Posterior cingulate gyrus (tissue), 11 donors: ENCODE measurements at regions not wholly inside any gene's neighbourhood (a gene's known extent, or its start where the extent isn't known, plus 50 kb on each side); places are given as distances from the start of the nearest gene placed in this dataset.
"Not testable (repeated sequence)": the region's sequence is repeated elsewhere in the genome, so short reads cannot be mapped to it uniquely, and the experiment has no call there.

ENCODE experiments used
- DNase-seq, 10 donors: peaks; one replicate each; pipeline versions ENCODE4 v3.0.0 to v3.0.0-alpha.2; 2020 to 2021; ENCODE audit warnings: mixed read lengths in 3 of 10
- intact Hi-C: fragments of 100-400 bp; cut with DNase I; formaldehyde crosslinking; loops from one replicate; pipeline ENCODE4 v1.15.1; 2023

- intact Hi-C loops, result no loop called here
- DNase-seq, result no peak
Observed at GRCh38 chr19:30851646-30852045, 479.5 kb downstream of the ZNF536 start.

DNA sequence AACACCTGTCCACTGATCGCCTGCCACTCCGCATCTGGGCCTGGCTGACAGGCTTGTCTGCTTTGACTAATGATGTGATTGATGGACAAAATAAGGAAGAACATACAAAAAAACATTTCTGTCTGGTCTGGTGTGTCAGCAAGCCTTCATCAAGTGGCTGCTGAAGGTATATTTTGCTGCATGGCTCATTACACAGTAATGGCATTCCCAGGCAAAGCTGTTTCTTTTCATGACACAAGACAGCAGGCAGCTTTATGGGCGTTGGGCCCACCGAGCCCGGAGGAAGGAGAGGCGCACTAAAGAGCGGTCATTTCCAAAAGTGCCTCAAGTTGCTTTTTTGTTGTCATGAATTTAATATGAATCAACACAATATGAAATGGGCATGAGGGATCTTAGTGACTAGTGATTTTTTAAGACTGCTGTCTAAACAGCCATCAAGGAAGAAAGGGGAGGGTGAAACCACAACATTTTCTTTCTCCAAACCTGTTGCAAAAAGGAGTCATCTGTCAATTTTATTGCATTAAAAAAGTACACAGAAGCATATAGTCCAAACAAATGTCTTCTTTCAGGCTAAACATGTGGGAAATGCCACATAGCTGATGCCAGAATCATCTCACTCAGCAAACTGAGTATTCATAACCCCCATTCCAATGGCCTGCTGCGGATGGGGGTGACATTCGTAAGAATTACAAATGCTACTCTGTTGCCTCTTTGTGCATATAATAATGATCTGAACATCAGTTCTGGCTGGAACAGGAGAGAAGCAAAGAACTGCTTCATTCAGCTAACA is 476.6 kb downstream of the ZNF536 start:
- DNase-seq, result no peak
- intact Hi-C loops, result no loop called here

- intact Hi-C loops, result no loop called here
- no peak for DNase-seq
Observed at GRCh38 chr19:30846102-30846501, 473.9 kb downstream of the ZNF536 start.

GRCh38 chr19:30842926-30843325 is 470.7 kb downstream of the ZNF536 start:
- DNase-seq, result no peak
- intact Hi-C loops, result no loop called here

- intact Hi-C loops, result no loop called here
Observed at GRCh38 chr19:30841934-30842333, 469.8 kb downstream of the ZNF536 start.

GRCh38 chr19:30830875-30831274 is 458.7 kb downstream of the ZNF536 start:
- DNase-seq, result no peak
- intact Hi-C loops, result no loop called here

More at GRCh38 chr19:30841934-30842333, 469.8 kb downstream of the ZNF536 start:
- DNase-seq, result no peak

- DNase-seq, intact Hi-C loops: not testable (repeated sequence)
Observed at GRCh38 chr19:30825505-30825904, 453.3 kb downstream of the ZNF536 start.

DNA sequence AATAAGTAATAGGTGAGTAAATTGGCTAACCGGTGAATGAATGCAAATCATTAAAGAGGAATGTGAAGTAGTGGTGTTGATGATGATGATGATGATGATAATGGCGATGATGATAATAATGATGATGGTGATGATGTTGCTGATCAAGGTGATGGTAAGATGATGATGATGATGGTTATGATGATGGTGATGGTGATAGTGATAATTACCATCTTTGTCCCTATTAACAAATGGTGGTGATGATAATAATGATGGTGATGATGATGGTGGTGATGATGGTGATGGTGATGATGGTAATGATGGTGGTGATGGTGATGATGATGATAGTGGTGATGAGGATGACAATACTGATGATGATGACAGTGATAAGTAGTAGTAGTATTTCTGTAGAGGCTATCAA is 452.6 kb downstream of the ZNF536 start:
- DNase-seq, result no peak
- intact Hi-C loops, result no loop called here

- intact Hi-C loops, result no loop called here
- no peak for DNase-seq
Observed at GRCh38 chr19:30817965-30818567, 445.9 kb downstream of the ZNF536 start.

GRCh38 chr19:30817197-30817596 is 445.0 kb downstream of the ZNF536 start:
- intact Hi-C loops, result no loop called here
- no peak for DNase-seq

DNA sequence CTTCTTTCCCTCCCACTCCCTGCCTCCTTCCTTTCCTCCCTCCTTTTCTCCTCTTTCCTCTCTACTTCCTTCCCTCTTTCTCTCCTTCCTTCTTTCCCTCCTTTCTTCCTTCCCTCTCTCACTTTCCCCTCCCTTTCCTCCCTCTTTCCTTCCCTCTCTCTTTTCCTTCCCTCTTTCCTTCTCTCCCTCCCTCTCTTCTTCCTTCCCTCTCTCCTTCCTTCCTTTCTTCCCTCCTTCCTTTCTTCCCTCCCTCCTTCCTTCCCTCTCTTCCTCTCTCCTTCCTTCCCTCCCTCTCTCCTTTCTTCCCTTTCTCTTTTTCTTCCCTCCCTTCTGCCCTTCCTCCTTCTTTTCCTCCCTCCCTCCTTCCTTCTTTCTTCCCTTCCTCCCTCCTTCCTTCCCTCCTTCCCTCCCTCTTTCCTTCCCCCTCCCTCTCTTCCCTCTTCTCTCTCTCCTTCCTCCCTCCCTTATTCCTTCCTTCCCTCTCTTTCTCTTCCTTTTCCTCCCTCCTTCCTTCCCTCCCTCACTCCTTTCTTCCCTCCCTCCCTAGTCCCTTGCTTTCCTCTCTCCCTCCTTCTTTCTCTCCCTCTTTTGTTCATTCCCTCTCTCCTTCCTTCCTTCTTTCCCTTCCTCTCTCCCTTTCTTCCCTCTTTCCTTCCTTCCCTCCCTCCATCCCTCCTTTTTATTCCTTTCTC is 443.9 kb downstream of the ZNF536 start:
- intact Hi-C loops, result no loop called here
- no peak for DNase-seq

- DNase-seq, result no peak
- intact Hi-C loops, result no loop called here
Observed at GRCh38 chr19:30812099-30812678, 440.0 kb downstream of the ZNF536 start.

DNA sequence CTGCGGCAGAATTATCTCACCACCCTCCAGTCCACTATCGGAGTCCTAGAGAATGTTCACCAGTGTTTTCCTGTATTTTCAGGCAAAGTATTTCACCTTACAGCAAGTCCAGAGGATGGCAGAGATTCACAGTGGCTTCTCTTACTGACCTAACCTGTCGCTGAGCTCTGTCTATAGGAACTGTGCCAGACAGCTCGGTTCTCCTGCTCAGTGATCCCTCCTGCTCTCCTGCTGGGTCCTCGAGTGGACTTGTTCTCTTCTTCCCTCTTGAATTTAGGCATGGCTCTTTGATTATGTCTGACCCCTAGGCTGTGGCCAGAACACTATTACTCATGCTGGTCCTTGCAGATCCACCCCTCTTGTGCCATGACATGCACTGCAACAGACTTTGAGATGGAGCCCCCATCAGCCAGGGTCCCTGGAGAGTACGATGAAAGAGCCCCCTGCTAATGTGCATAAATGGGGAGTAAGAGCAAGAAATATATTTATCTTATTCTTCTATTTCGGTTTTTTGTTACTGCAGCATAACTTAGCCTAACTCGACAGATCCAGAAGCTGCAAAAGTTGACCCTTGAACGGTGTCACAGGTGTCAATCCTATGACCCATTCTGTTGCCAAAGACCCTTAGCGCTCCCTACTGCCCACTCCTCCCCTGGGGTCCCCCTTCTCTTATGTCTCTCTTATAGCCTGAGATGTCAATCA is 439.4 kb downstream of the ZNF536 start:
- intact Hi-C loops, result no loop called here

DNA sequence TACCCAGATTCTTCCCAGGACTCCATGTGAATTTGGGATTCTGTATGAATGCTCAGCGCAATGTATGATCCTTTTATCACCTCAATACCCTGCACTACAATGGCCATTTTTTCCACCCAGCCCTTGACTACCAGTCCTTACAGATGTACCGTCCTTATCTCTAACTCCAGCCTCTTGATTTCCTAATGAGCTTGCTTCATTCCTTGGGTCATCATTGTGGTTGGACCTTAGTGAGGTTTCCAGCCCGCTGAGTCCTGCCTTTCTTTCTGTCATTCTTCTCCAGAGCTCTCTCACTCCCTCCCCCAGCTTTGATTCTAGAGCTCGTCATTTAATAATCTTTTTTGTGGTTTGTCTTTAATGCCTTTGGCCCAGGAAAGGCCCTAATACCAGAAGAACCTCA is 438.5 kb downstream of the ZNF536 start:
- DNase-seq, result no peak
- intact Hi-C loops, result no loop called here

More for the DNA sequence above, 439.4 kb downstream of the ZNF536 start:
- no peak for DNase-seq

DNA sequence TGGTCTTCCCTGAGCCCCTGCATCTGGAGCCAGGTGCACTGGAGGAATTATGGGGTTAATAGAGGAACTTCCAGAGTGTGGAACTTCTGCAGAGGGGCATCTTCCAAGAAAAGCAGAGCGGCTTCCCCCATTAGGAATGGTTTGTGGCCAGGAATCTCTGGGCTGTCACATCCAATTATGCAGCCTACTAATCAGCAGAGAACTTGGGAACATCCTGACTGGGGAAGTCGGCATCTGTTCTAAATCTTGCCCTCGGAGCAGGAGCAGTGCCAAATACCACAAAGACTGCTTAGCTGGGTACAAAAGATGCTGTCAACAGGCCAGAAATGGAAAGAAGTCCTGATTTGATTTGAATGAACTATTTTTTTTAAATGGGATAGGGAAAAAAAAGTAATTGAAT is 435.1 kb downstream of the ZNF536 start:
- DNase-seq, result no peak
- intact Hi-C loops, result no loop called here

DNA sequence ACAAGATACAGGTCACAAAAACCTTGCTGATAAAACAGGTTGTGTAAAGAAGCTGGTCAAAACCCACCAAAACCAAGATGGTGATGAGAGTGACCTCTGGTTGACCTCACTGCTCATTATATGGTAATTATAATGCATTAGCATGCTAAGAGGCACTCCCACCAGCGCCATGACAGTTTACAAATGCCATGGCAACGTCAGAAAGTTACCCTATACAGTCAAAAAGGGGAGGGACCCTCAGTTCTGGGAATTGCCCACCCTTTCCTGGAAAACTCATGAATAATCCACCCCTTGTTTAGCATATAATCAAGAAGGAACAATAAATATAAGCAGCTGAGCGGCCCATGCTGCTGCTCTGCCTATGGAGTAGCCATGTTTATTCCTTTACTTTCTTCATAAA is 434.1 kb downstream of the ZNF536 start:
- intact Hi-C loops, result no loop called here
- DNase-seq, result no peak

DNA sequence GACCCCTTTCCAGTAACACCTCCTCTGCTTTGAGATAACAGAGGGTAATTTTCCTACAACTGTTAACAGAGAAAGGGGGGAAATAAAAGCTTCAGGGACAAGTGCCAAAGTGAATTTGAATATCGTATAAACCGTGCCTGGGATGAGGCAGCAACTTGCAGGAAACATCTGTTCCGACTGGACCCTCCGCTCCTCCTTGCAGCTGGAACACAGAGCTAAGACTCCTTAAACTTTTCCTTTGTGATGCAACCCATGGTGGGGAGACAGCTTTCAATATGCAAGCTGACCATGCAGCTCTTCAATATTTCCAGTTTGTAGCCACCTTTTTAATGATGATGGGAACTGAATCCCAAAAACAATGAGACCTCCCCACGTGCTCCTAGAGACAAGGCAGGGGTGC is 432.6 kb downstream of the ZNF536 start:
- no peak for DNase-seq
- intact Hi-C loops, result no loop called here

DNA sequence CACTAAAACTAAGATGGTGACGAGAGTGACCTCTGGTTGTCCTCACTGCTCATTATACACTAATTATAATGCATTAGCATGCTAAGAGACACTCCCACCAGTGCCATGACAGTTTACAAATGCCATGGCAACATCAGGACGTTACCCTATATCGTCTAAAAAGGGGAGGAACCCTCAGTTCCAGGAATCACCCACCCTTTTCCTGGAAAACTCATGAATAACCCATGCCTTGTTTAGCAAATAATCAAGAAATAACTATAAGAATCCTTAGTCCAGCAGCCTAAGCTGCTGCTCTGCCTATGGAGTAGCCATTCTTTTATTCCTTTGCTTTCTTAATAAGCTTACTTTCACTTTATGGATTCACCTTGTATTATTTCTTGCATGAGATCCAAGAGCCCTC is 432.1 kb downstream of the ZNF536 start:
- intact Hi-C loops, DNase-seq: not testable (repeated sequence)

DNA sequence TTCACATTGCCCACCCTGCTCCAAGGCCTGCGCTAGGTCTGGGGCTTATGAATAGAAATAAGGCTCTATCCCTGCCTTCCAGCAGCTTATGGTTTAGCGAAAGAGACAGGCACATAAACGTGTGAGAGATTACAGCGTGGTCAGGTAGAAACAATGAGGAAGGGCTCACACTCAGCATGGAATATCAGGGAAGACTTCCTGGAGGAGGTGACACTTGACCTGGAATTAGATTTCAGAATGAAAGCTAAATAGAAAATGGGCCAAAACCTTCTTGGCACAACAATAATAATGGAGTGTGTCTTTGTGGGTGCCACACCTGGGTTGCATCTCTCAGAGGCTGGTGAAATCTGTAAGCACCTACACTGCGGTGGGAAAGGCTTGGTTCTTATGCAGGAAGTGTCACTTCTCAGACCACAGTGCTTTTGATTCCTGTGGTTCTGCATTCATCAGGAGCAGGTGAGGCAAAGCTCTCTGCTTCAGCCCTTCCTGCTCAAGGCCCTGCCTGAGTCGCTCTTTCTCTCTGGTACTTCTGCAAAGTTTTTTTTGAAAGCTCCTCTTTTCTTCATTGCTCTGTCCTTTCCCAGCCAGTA is 430.3 kb downstream of the ZNF536 start:
- intact Hi-C loops, result no loop called here
- DNase-seq, result no peak
